ENCODE measurements at regions not wholly inside any gene's neighbourhood (a gene's known extent, or its start where the extent isn't known, plus 50 kb on each side); places are given as distances from the start of the nearest gene placed in this dataset.

DNA sequence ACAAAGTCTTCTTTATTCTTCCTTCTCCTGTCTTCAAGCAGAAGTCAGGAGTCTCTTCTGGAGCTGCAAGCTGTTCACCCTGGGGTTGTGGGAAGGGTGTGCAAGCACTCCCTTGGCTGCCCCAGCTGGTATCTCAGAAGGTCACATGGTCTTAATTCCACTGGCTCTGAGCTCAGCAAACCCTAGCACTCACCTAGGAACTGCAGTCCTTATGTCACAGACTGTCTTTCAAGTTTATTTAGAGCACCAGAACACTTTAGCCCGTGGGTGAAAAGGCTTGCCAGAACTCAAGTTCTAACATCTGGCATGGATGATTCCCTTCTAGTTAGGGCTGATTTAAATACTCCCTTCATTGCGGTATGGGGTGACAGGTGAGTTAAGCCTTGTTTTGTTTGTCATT lies 379.0 kb downstream of the CCER1 start:
- DNase-seq (ENCODE audit: extremely low read depth, insufficient read length) = no peak
- Histone ChIP-seq H3K27me3 (replicated peaks; ENCODE audit: control insufficient read depth, insufficient read depth, low read length) (no peaks in the 10 kb centered on the region), H3K36me3 (ENCODE audit: control insufficient read depth, insufficient read depth, low read length) (no peaks in the 10 kb centered on the region), H3K4me3 (replicated peaks; ENCODE audit: low read depth, low read length) (no peak overlapping the region)
- TF ChIP-seq, protein P1, sequence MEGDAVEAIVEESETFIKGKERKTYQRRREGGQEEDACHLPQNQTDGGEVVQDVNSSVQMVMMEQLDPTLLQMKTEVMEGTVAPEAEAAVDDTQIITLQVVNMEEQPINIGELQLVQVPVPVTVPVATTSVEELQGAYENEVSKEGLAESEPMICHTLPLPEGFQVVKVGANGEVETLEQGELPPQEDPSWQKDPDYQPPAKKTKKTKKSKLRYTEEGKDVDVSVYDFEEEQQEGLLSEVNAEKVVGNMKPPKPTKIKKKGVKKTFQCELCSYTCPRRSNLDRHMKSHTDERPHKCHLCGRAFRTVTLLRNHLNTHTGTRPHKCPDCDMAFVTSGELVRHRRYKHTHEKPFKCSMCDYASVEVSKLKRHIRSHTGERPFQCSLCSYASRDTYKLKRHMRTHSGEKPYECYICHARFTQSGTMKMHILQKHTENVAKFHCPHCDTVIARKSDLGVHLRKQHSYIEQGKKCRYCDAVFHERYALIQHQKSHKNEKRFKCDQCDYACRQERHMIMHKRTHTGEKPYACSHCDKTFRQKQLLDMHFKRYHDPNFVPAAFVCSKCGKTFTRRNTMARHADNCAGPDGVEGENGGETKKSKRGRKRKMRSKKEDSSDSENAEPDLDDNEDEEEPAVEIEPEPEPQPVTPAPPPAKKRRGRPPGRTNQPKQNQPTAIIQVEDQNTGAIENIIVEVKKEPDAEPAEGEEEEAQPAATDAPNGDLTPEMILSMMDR (IDR thresholded peaks at IDR 0.05; ENCODE audit: insufficient read depth, low read length, poor library complexity, severe bottlenecking) = no peak

DNA sequence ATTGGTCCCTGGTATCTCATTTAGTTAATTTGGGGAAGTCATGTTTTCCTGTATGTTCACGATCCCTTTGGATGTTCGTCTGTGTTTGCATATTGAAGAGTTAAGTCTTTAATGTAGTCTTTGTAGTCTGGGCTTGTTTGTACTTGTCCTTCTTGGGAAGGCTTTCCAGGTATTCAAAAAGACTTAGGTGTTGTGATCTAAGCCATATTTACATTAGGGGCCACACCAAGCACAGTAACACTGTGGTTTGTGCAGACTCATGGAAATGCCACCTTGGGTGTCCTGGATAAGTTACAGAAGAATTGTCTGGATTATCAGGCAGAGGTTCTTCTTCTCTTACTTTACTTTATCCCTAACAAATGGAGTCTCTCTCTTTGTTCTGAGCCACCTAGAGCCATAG lies 380.3 kb downstream of the CCER1 start:
- TF ChIP-seq, protein P1 (IDR thresholded peaks at IDR 0.05; ENCODE audit: insufficient read depth, low read length, poor library complexity, severe bottlenecking) = no peak
- H3K27me3 ChIP-seq (replicated peaks; ENCODE audit: control insufficient read depth, insufficient read depth, low read length) = no peaks in the 10 kb centered on the region
- no peak for DNase-seq (ENCODE audit: extremely low read depth, insufficient read length)
- no peaks in the 10 kb centered on the region for H3K36me3 ChIP-seq (ENCODE audit: control insufficient read depth, insufficient read depth, low read length)
- H3K4me3 ChIP-seq (replicated peaks; ENCODE audit: low read depth, low read length) = no peak overlapping the region

DNA sequence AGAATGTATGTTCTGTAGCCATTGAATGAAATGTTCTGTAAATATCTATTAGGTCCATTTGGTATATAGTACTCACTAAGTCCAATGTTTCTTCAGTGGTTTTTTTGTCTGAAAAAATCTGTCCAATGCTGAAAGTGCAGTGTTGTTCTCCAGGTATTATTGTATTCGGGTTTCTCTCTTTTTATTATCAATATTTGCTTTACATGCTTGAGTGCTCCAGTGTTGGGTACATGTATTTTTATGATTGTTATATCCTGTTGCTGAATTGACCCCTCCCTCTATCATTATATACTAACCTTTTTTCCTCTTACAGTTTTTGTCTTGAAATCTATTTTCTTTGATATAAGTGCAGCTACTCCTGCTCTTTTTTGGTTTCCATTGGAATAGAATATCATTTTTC lies 382.2 kb downstream of the CCER1 start:
- Histone ChIP-seq H3K27me3 (replicated peaks; ENCODE audit: control insufficient read depth, insufficient read depth, low read length) (no peaks in the 10 kb centered on the region), H3K4me3 (replicated peaks; ENCODE audit: low read depth, low read length) (no peak overlapping the region), H3K36me3 (ENCODE audit: control insufficient read depth, insufficient read depth, low read length) (no peaks in the 10 kb centered on the region)
- no peak for DNase-seq (ENCODE audit: extremely low read depth, insufficient read length)
- TF ChIP-seq, protein P1 (IDR thresholded peaks at IDR 0.05; ENCODE audit: insufficient read depth, low read length, poor library complexity, severe bottlenecking) = no peak

DNA sequence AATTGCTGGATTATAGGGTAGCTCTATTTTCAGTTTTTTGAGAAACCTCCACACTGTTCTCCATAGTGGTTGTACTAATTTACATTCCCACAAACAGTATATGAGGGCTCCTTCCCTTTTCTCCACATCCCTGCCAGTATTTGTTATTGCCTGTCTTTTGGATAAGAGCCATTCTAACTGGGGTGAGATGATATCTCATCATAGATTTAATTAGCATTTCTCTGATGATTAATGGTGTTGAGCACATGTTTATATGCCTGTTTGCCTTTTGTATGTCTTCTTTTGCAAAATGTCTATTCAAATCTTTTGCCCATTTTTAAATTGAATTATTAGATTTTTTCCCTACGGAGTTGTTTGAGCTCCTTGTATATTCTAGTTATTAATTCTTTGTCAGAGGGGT lies 385.3 kb downstream of the CCER1 start:
- no peak for DNase-seq (ENCODE audit: extremely low read depth, insufficient read length)
- TF ChIP-seq, protein P1 (IDR thresholded peaks at IDR 0.05; ENCODE audit: insufficient read depth, low read length, poor library complexity, severe bottlenecking) = no peak
- Histone ChIP-seq H3K4me3 (replicated peaks; ENCODE audit: low read depth, low read length) (no peak overlapping the region), H3K36me3 (ENCODE audit: control insufficient read depth, insufficient read depth, low read length) (no peaks in the 10 kb centered on the region), H3K27me3 (replicated peaks; ENCODE audit: control insufficient read depth, insufficient read depth, low read length) (no peaks in the 10 kb centered on the region)

DNA sequence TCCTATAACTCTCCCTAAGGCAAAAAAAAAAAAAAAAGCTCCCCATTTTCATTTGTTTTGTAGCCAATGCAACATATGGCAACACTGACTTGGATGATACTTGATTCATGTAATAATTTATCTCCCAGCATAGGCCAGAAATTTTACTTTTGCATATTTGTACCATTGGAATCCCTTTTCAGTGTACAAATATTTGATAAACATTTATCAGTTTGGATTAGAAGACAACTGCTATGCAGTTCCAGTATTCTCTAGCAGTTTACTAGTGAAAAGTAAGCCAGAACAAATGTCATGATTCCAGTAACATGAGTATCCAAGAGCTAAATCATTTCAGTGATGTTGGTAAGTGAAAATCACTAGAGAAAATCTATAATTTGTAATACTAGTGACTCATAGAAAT lies 392.3 kb downstream of the CCER1 start:
- no peak for DNase-seq (ENCODE audit: extremely low read depth, insufficient read length)
- Histone ChIP-seq H3K4me3 (replicated peaks; ENCODE audit: low read depth, low read length) (no peak overlapping the region), H3K27me3 (replicated peaks; ENCODE audit: control insufficient read depth, insufficient read depth, low read length) (no peaks in the 10 kb centered on the region), H3K36me3 (ENCODE audit: control insufficient read depth, insufficient read depth, low read length) (no peaks in the 10 kb centered on the region)
- TF ChIP-seq, protein P1 (IDR thresholded peaks at IDR 0.05; ENCODE audit: insufficient read depth, low read length, poor library complexity, severe bottlenecking) = no peak

DNA sequence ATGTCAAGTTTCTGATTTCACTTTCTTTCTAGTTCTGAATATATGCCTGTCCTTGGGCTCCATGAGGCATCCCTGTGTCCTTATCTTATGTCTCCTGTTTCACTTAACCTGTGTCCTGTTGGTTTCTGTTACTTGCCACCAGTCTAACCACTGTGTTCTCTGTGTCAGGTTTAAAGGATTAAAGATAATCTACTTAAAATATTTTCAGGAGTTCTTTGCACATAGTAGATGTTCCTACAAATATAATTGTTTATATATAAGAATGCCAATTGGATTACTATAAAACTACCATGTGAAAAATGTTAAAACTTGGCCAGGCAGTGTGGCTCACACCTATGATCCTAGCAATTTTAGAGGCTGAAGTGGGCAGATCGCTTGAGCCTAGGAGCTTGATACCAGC lies 406.4 kb downstream of the CCER1 start:
- TF ChIP-seq, protein P1 (IDR thresholded peaks at IDR 0.05; ENCODE audit: insufficient read depth, low read length, poor library complexity, severe bottlenecking) = no peak
- Histone ChIP-seq H3K27me3 (replicated peaks; ENCODE audit: control insufficient read depth, insufficient read depth, low read length) (no peaks in the 10 kb centered on the region), H3K36me3 (ENCODE audit: control insufficient read depth, insufficient read depth, low read length) (no peaks in the 10 kb centered on the region), H3K4me3 (replicated peaks; ENCODE audit: low read depth, low read length) (no peak overlapping the region)
- DNase-seq (ENCODE audit: extremely low read depth, insufficient read length) = no peak
